Astrocyte (in vitro differentiated cells and primary cell): ENCODE measurements at regions not wholly inside any gene's neighbourhood (a gene's known extent, or its start where the extent isn't known, plus 50 kb on each side); places are given as distances from the start of the nearest gene placed in this dataset.

Source experiments
- DNase-seq: peaks from one replicate; pipeline ENCODE4 v3.0.0-alpha.2; 2010; ENCODE audit warnings: low read depth
- FAIRE-seq: peaks from 2 replicates; lab custom pipeline; 2011; peaks lifted over from hg19 to GRCh38; lab: Jason Lieb, UNC
- H2AFZ ChIP-seq: 2 replicates; pipeline ENCODE4 v1.6.0; 2012; ENCODE audit warnings: low read depth, low read length, inconsistent platforms
- H3K27ac ChIP-seq: 2 replicates; pipeline ENCODE4 v1.5.1; 2011; ENCODE audit warnings: low read depth, low read length, inconsistent platforms
- H3K27me3 ChIP-seq: 2 replicates; pipeline ENCODE4 v1.6.0; 2011; ENCODE audit warnings: low read length, inconsistent platforms; ENCODE audit not compliant: insufficient read depth
- H3K36me3 ChIP-seq: 2 replicates; pipeline ENCODE4 v1.5.1; 2011; ENCODE audit warnings: low read length, inconsistent platforms; ENCODE audit not compliant: insufficient read depth
- H3K4me1 ChIP-seq: 2 replicates; pipeline ENCODE4 v1.5.1; 2011; ENCODE audit warnings: low read length, inconsistent platforms; ENCODE audit not compliant: insufficient read depth
- H3K4me2 ChIP-seq: 2 replicates; pipeline ENCODE4 v1.6.0; 2012; ENCODE audit warnings: low read length, inconsistent platforms
- H3K4me3 ChIP-seq: 2 replicates; pipeline ENCODE4 v1.5.1; 2011; ENCODE audit warnings: low read depth, mild to moderate bottlenecking, low read length, inconsistent platforms; ENCODE audit not compliant: insufficient read depth
- H3K79me2 ChIP-seq: 2 replicates; pipeline ENCODE4 v1.6.0; 2012; ENCODE audit warnings: mild to moderate bottlenecking, low read length, inconsistent platforms; ENCODE audit not compliant: insufficient read depth
- H3K9ac ChIP-seq: 2 replicates; pipeline ENCODE4 v1.6.0; 2012; ENCODE audit warnings: mild to moderate bottlenecking, low read length, inconsistent platforms
- H3K9me3 ChIP-seq: 2 replicates; pipeline ENCODE4 v1.5.1; 2012; ENCODE audit warnings: low read depth, mild to moderate bottlenecking, low read length, inconsistent platforms; ENCODE audit not compliant: insufficient read depth
- H4K20me1 ChIP-seq: 2 replicates; pipeline ENCODE4 v1.6.0; 2012; ENCODE audit warnings: low read length, inconsistent platforms; ENCODE audit not compliant: insufficient read depth
- H3K27ac Mint-ChIP-seq: one replicate; pipeline ENCODE4 v1.8.0; 2021; ENCODE audit warnings: mild to moderate bottlenecking, mixed read lengths; ENCODE audit not compliant: unreplicated experiment
- H3K27me3 Mint-ChIP-seq: one replicate; pipeline ENCODE4 v1.8.0; 2021; ENCODE audit warnings: low read depth, mixed read lengths; ENCODE audit not compliant: unreplicated experiment
- H3K36me3 Mint-ChIP-seq: one replicate; pipeline ENCODE4 v1.8.0; 2021; ENCODE audit warnings: low read depth, mixed read lengths; ENCODE audit not compliant: unreplicated experiment
- H3K4me1 Mint-ChIP-seq: one replicate; pipeline ENCODE4 v1.8.0; 2021; ENCODE audit warnings: low read depth, mixed read lengths; ENCODE audit not compliant: unreplicated experiment
- H3K4me3 Mint-ChIP-seq: one replicate; pipeline ENCODE4 v1.8.0; 2021; ENCODE audit warnings: mild to moderate bottlenecking, moderate library complexity, mixed read lengths; ENCODE audit not compliant: unreplicated experiment
- H3K9me3 Mint-ChIP-seq: one replicate; pipeline ENCODE4 v1.8.0; 2021; ENCODE audit warnings: mild to moderate bottlenecking, mixed read lengths; ENCODE audit not compliant: unreplicated experiment
- EZH2 ChIP-seq: IDR thresholded peaks from 2 replicates; pipeline ENCODE4 v1.6.1; 2012; ENCODE audit warnings: mild to moderate bottlenecking, low read length, inconsistent platforms; ENCODE audit not compliant: insufficient read depth
- TF ChIP-seq, protein P1 (sequence below): IDR thresholded peaks from 2 replicates; pipeline ENCODE4 v1.5.1; 2011; ENCODE audit warnings: low read depth, mild to moderate bottlenecking, inconsistent platforms, low read length, moderate library complexity; ENCODE audit not compliant: insufficient read depth

DNA sequence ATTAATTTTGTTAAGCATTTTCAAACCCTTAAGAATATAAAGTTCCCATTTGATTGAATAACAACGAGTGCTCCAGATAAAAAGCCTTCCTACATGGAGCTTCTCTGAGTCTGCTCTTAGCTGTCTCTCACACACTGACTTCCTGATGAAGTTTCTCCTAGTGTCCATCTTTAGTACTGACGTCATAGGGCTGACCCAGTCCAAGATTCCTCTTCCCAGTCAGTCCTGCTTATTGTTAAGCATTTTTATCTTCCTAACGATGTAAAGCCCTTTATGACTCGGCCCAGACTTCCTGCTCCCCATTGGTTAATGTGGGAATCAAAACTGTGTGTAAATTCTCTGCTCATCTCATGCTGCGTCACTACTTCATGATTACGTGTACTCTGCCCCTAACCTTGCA lies 398.8 kb downstream of the TFEC start:
- H2AFZ ChIP-seq: no peak overlapping the region
- no peak for TF ChIP-seq EZH2
- TF ChIP-seq, protein P1, sequence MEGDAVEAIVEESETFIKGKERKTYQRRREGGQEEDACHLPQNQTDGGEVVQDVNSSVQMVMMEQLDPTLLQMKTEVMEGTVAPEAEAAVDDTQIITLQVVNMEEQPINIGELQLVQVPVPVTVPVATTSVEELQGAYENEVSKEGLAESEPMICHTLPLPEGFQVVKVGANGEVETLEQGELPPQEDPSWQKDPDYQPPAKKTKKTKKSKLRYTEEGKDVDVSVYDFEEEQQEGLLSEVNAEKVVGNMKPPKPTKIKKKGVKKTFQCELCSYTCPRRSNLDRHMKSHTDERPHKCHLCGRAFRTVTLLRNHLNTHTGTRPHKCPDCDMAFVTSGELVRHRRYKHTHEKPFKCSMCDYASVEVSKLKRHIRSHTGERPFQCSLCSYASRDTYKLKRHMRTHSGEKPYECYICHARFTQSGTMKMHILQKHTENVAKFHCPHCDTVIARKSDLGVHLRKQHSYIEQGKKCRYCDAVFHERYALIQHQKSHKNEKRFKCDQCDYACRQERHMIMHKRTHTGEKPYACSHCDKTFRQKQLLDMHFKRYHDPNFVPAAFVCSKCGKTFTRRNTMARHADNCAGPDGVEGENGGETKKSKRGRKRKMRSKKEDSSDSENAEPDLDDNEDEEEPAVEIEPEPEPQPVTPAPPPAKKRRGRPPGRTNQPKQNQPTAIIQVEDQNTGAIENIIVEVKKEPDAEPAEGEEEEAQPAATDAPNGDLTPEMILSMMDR: no peak
- no peaks in the 10 kb centered on the region for H3K9me3 ChIP-seq
- Mint-ChIP-seq H3K9me3 (no peaks in the 10 kb centered on the region), H3K4me3 (no peak overlapping the region), H3K36me3 (no peaks in the 10 kb centered on the region), H3K27me3 (no peaks in the 10 kb centered on the region), H3K27ac (no peak overlapping the region), H3K4me1 (no peaks in the 10 kb centered on the region)
- no peak overlapping the region for H3K4me2 ChIP-seq
- no peaks in the 10 kb centered on the region for H3K4me1 ChIP-seq
- no peak overlapping the region for H3K27ac ChIP-seq
- FAIRE-seq (no peak), DNase-seq (no peak)
- H3K36me3 ChIP-seq: no peaks in the 10 kb centered on the region
- no peaks in the 10 kb centered on the region for H4K20me1 ChIP-seq
- H3K9ac ChIP-seq: no peak overlapping the region
- H3K27me3 ChIP-seq: no peaks in the 10 kb centered on the region
- H3K4me3 ChIP-seq: no peak overlapping the region
- no peaks in the 10 kb centered on the region for H3K79me2 ChIP-seq

DNA sequence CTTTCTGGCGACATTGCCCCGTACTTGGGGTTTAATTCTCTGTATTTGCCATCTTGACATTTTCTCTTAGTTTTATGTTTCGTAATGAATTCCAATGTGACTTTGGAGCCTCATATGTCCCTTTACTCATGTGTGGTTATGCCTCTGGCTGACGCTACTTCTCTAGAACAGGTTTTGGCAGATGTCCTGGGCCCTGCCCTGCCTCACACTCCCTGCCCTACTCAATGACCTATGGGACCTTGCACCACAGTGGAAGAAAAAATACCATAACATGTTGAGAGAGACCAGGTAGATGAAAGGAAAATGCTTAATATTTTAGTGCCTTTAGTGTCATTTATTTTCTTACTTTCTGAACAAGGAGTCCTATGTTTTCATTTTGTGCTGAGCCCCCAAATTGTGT lies 400.5 kb downstream of the TFEC start:
- Mint-ChIP-seq H3K36me3 (no peaks in the 10 kb centered on the region), H3K27ac (no peak overlapping the region), H3K4me1 (no peaks in the 10 kb centered on the region), H3K4me3 (no peak overlapping the region), H3K27me3 (no peaks in the 10 kb centered on the region), H3K9me3 (no peaks in the 10 kb centered on the region)
- Histone ChIP-seq H4K20me1 (no peaks in the 10 kb centered on the region), H3K4me3 (no peak overlapping the region), H3K4me2 (no peak overlapping the region), H2AFZ (no peak overlapping the region), H3K36me3 (no peaks in the 10 kb centered on the region), H3K27ac (no peak overlapping the region), H3K9me3 (no peaks in the 10 kb centered on the region), H3K27me3 (no peaks in the 10 kb centered on the region), H3K79me2 (no peaks in the 10 kb centered on the region), H3K4me1 (no peaks in the 10 kb centered on the region), H3K9ac (no peak overlapping the region)
- FAIRE-seq (no peak), DNase-seq (no peak)
- no peak for TF ChIP-seq EZH2
- TF ChIP-seq, protein P1: no peak

DNA sequence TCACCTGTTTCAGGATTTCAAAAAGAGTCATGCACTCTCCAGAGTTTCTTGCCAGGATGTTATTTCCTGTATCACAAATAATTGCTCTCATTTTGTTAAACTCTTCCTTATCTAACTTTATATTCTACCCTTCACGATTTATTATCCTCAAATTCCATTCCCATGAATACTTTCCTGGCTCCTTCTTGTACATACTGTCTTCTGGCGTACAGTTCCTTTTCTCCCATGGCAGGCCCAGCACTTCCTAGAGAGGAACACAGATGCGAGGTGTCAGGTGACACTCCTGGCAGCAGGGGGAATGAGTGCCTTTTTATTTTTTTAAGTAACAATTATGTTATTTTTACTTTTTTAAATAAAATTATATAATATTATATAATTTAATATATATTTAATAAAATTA lies 411.9 kb downstream of the TFEC start:
- H3K9ac ChIP-seq: no peak overlapping the region
- Mint-ChIP-seq H3K36me3 (no peaks in the 10 kb centered on the region), H3K27ac (no peak overlapping the region), H3K27me3 (no peaks in the 10 kb centered on the region), H3K9me3 (peaks cover 5% of the 10 kb centered on the region), H3K4me3 (no peak overlapping the region), H3K4me1 (no peaks in the 10 kb centered on the region)
- H3K9me3 ChIP-seq: no peaks in the 10 kb centered on the region
- H3K27ac ChIP-seq: no peak overlapping the region
- TF ChIP-seq, protein P1: no peak
- no peak for TF ChIP-seq EZH2
- no peaks in the 10 kb centered on the region for H3K36me3 ChIP-seq
- no peaks in the 10 kb centered on the region for H3K79me2 ChIP-seq
- H2AFZ ChIP-seq: no peak overlapping the region
- H3K4me3 ChIP-seq: no peak overlapping the region
- peak overlapping the region; percentile 28 for H3K4me2 ChIP-seq
- H3K27me3 ChIP-seq: no peaks in the 10 kb centered on the region
- FAIRE-seq (no peak), DNase-seq (peak; percentile 85)
- no peaks in the 10 kb centered on the region for H4K20me1 ChIP-seq
- no peaks in the 10 kb centered on the region for H3K4me1 ChIP-seq
